A549 (cell line): ENCODE measurements at regions not wholly inside any gene's neighbourhood (a gene's known extent, or its start where the extent isn't known, plus 50 kb on each side); places are given as distances from the start of the nearest gene placed in this dataset.

ENCODE experiments used
- ATAC-seq, 2 experiments: fragments of 200-7000 bp in 1 of 2; fragments of >200 bp in 1 of 2; cut with Nextera tagmentation in 1 of 2; cut with Tn5 transposase in 1 of 2; 3 replicates each; pipeline versions ENCODE4 v1.8.0 to v1.9.1; 2018 to 2020; ENCODE audit warnings: mild to moderate bottlenecking in 1 of 2, moderate library complexity in 1 of 2
- CTCF ChIA-PET: fragments of 300-600 bp; sonication (Branson Sonifier 250); formaldehyde crosslinking; extraction: SDS; loops from one replicate; lab custom pipeline; 2021; ENCODE audit warnings: antibody characterized with exemption, inconsistent platforms; lab: Yijun Ruan, JAX
- POLR2A ChIA-PET: fragments of 350-600 bp; formaldehyde crosslinking; extraction: SDS; loops from one replicate; lab custom pipeline; 2021; ENCODE audit warnings: antibody characterized with exemption, inconsistent platforms; lab: Yijun Ruan, JAX
- DNase-seq, 2 experiments: peaks; one replicate each; pipeline versions ENCODE4 v3.0.0 to v3.0.0-alpha.2; 2011 to 2016; ENCODE audit warnings: low read depth in 1 of 2, low spot score in 1 of 2
- FAIRE-seq: peaks from 2 replicates; lab custom pipeline; 2011; peaks lifted over from hg19 to GRCh38; lab: Jason Lieb, UNC
- H3K27ac ChIP-seq, 2 experiments: fragments of >200 bp; sonication (Bioruptor Twin); formaldehyde crosslinking; 3 replicates each; pipeline ENCODE4 v1.5.1; 2016 to 2017
- H3K4me1 ChIP-seq: fragments of >200 bp; sonication (Bioruptor Twin); formaldehyde crosslinking; 3 replicates; pipeline ENCODE4 v1.6.1; 2016
- H3K4me2 ChIP-seq: fragments of >200 bp; sonication (Bioruptor Twin); formaldehyde crosslinking; 3 replicates; pipeline ENCODE4 v1.6.1; 2016
- H3K4me3 ChIP-seq: fragments of >200 bp; sonication (Bioruptor Twin); formaldehyde crosslinking; 3 replicates; pipeline ENCODE4 v1.5.1; 2016
- H3K9me3 ChIP-seq: fragments of >200 bp; sonication (Bioruptor Twin); formaldehyde crosslinking; 3 replicates; pipeline ENCODE4 v1.6.1; 2016
- CBX2 ChIP-seq: fragments of 200-600 bp; sonication (generic); IDR thresholded peaks from 2 replicates; pipeline ENCODE4 v1.6.1; 2016; ENCODE audit warnings: low read depth, mild to moderate bottlenecking, borderline replicate concordance
- EP300 ChIP-seq, 2 experiments: fragments of >200 bp; sonication (Bioruptor Twin); formaldehyde crosslinking; IDR thresholded peaks; 2 replicates in 1 of 2; 3 replicates in 1 of 2; pipeline ENCODE4 v1.6.1; 2016 to 2017
- ESRRA ChIP-seq: fragments of 150-350 bp; IDR thresholded peaks from 2 replicates; pipeline ENCODE4 v1.6.1; 2014; ENCODE audit warnings: mild to moderate bottlenecking, low read length, borderline replicate concordance
- FOXS1 ChIP-seq: fragments of 250-450 bp; sonication (Bioruptor Pico); IDR thresholded peaks from 2 replicates; pipeline ENCODE4 v1.5.0; 2020; ENCODE audit warnings: mild to moderate bottlenecking, moderate library complexity
- HEYL ChIP-seq: fragments of 250-450 bp; sonication (Bioruptor Pico); IDR thresholded peaks from 2 replicates; pipeline ENCODE4 v1.8.0; 2021; ENCODE audit warnings: mild to moderate bottlenecking, moderate library complexity
- HOXA7 ChIP-seq: fragments of 250-450 bp; sonication (Bioruptor Pico); IDR thresholded peaks from 2 replicates; pipeline ENCODE4 v1.5.0; 2020; ENCODE audit warnings: mild to moderate bottlenecking, moderate library complexity
- HOXB13 ChIP-seq: fragments of 250-450 bp; sonication (Bioruptor Pico); IDR thresholded peaks from 2 replicates; pipeline ENCODE4 v1.5.0; 2020; ENCODE audit warnings: low read depth, mild to moderate bottlenecking, moderate library complexity
- JUN ChIP-seq, 2 experiments: fragments of >200 bp; sonication (Bioruptor Twin); formaldehyde crosslinking; IDR thresholded peaks; 2 replicates in 1 of 2; 3 replicates in 1 of 2; pipeline ENCODE4 v1.6.1; 2016 to 2017
- JUNB ChIP-seq: fragments of >200 bp; sonication (Bioruptor Twin); formaldehyde crosslinking; IDR thresholded peaks from 2 replicates; pipeline ENCODE4 v1.6.1; 2016
- MAFK ChIP-seq: fragments of 450-650 bp; IDR thresholded peaks from 2 replicates; pipeline ENCODE4 v1.6.1; 2014; ENCODE audit not compliant: partially characterized antibody
- MYC ChIP-seq: IDR thresholded peaks from 2 replicates; pipeline ENCODE4 v1.6.1; 2012; ENCODE audit warnings: mild to moderate bottlenecking, inconsistent platforms, low read length, improper control_type of control experiment, borderline replicate concordance
- NPAS2 ChIP-seq: fragments of 250-450 bp; sonication (Bioruptor Pico); IDR thresholded peaks from 2 replicates; pipeline ENCODE4 v1.8.0; 2022; ENCODE audit warnings: mild to moderate bottlenecking, moderate library complexity, borderline replicate concordance
- RAD21 ChIP-seq, 2 experiments: fragments of >200 bp in 1 of 2; sonication (Bioruptor Twin) in 1 of 2; formaldehyde crosslinking in 1 of 2; IDR thresholded peaks in 1 of 2; conservative IDR thresholded peaks in 1 of 2; 2 replicates in 1 of 2; 3 replicates in 1 of 2; pipeline ENCODE4 v1.6.1; 2012 to 2018; ENCODE audit warnings: inconsistent platforms in 1 of 2
- RARB ChIP-seq: fragments of 250-450 bp; sonication (Bioruptor Pico); IDR thresholded peaks from 2 replicates; pipeline ENCODE4 v1.8.0; 2021; ENCODE audit warnings: mild to moderate bottlenecking, moderate library complexity
- RCOR1 ChIP-seq: fragments of 150-350 bp; IDR thresholded peaks from 2 replicates; pipeline ENCODE4 v1.6.1; 2014; ENCODE audit warnings: antibody characterized with exemption, low read length, low read depth
- SMC3 ChIP-seq: fragments of >200 bp; sonication (Bioruptor Twin); formaldehyde crosslinking; IDR thresholded peaks from 3 replicates; pipeline ENCODE4 v1.6.1; 2018; ENCODE audit warnings: inconsistent platforms
- WGBS: methylation state at CpG from one replicate; pipeline ENCODE4 v1.1.6; 2017; ENCODE audit errors: missing lambda C conversion rate; 5-methylcytosine and 5-hydroxymethylcytosine counted together
- TF ChIP-seq, protein P1 (sequence below): fragments of 450-650 bp; IDR thresholded peaks from 2 replicates; pipeline ENCODE4 v1.6.1; 2014; ENCODE audit warnings: antibody characterized with exemption
- TF ChIP-seq, protein P2 (sequence below): IDR thresholded peaks from 2 replicates; pipeline ENCODE4 v1.6.1; 2012
- TF ChIP-seq, protein P3 (sequence below): fragments of 150-350 bp; IDR thresholded peaks from 2 replicates; pipeline ENCODE4 v1.6.1; 2014; ENCODE audit warnings: low read depth, mild to moderate bottlenecking, low read length
- TF ChIP-seq, protein P4 (sequence below): fragments of 200-600 bp; sonication (generic); IDR thresholded peaks from 2 replicates; pipeline ENCODE4 v1.6.1; 2016; ENCODE audit warnings: antibody characterized with exemption, mild to moderate bottlenecking, moderate library complexity

DNA sequence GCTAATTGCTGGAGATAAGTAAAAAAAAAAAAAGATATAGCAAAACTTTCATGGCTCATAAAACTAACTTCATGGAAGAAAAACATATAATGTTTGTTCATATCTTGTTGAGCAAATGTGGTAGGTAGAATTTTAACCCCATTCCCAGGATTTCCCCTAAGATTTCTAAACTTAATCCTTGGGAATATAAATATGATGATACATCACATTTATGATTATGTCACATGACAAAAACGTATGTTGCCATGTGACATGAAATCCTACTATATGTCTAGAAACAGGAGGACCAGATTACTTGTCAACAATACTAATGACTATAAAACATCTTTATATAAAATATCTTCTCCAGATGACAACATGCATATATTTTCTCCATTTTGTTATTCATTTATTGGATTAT is 679.0 kb upstream of the LRRC4C start:
- H3K27ac ChIP-seq, result no peak overlapping the region
- TF ChIP-seq HEYL (CRISPR knock-in tag) (no peak), MAFK (peak; percentile 52)
- TF ChIP-seq, protein P1, sequence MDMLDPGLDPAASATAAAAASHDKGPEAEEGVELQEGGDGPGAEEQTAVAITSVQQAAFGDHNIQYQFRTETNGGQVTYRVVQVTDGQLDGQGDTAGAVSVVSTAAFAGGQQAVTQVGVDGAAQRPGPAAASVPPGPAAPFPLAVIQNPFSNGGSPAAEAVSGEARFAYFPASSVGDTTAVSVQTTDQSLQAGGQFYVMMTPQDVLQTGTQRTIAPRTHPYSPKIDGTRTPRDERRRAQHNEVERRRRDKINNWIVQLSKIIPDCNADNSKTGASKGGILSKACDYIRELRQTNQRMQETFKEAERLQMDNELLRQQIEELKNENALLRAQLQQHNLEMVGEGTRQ, result 0 out of 2 replicates have a peak, but pooled peaks have one; percentile 33
- no peak overlapping the region for H3K4me2 ChIP-seq
- ATAC-seq (no peak), FAIRE-seq (no peak), DNase-seq (no peak)
- H3K4me3 ChIP-seq, result no peak overlapping the region
- WGBS, result 0% methylated on average over 1 of the region's 1 CpG
- no peaks in the 10 kb centered on the region for H3K9me3 ChIP-seq
- no peaks in the 10 kb centered on the region for H3K4me1 ChIP-seq
- CTCF ChIA-PET, result no interaction called here
- POLR2A ChIA-PET, result no interaction called here

DNA sequence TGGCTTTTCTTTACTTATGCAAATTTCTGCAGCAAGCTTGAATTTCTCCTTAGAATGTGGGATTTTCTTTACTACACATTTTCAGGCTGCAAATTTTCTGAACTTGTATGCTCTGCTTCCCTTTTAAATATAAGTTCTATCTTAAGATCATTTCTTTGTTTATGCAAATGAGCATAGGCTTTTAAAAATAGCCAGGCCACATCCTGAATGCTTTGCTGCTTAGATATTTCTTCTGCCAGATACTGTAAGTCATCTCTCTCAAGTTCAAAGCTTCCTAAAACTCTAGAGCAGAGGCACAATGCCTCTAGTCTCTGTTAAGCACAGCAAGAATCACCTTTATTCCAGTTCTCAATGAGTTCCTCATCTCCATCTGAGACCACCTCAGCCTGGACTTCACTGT is 685.9 kb upstream of the LRRC4C start:
- H3K4me3 ChIP-seq, result no peak overlapping the region
- no peak for TF ChIP-seq ESRRA
- no peak for TF ChIP-seq JUNB
- TF ChIP-seq, protein P2, sequence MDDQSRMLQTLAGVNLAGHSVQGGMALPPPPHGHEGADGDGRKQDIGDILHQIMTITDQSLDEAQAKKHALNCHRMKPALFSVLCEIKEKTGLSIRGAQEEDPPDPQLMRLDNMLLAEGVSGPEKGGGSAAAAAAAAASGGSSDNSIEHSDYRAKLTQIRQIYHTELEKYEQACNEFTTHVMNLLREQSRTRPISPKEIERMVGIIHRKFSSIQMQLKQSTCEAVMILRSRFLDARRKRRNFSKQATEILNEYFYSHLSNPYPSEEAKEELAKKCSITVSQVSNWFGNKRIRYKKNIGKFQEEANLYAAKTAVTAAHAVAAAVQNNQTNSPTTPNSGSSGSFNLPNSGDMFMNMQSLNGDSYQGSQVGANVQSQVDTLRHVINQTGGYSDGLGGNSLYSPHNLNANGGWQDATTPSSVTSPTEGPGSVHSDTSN, result no peak
- TF ChIP-seq HEYL (CRISPR knock-in tag), result no peak
- TF ChIP-seq RARB (CRISPR knock-in tag), result no peak
- TF ChIP-seq CBX2, result no peak
- no peak for TF ChIP-seq EP300 (IDR thresholded peaks at IDR 0.05)
- TF ChIP-seq, all 56 proteins: peak for 0
- no peak overlapping the region for H3K4me2 ChIP-seq
- ATAC-seq (no peak), FAIRE-seq (no peak), DNase-seq (no peak)
- no peaks in the 10 kb centered on the region for H3K4me1 ChIP-seq
- CTCF ChIA-PET, result no interaction called here
- H3K27ac ChIP-seq, result no peak overlapping the region
- no peaks in the 10 kb centered on the region; the same call in 1 of the 3 replicates for H3K9me3 ChIP-seq
- POLR2A ChIA-PET, result no interaction called here

DNA sequence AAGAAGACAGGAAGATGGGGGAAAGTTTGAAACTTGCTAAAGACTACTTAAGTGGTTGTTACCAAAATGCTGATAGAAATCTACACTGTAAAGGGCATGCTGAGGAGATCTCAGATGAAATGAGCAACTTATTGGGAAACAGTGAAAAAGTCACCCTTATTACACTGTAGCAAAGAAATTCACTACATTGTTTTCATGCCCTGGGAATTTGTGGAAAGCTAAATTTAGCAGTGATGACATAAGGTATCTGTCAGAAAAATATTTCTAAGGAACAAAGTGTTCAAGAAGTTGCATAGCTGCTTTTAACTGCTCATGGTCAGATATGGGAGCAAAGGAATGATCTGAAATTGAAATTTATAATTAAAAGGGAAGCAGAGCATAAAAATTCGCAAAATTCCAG is 702.4 kb upstream of the LRRC4C start:
- no peak overlapping the region for H3K27ac ChIP-seq
- WGBS, result 3% methylated on average over 1 of the region's 1 CpG
- H3K4me1 ChIP-seq, result no peaks in the 10 kb centered on the region
- H3K4me2 ChIP-seq, result no peak overlapping the region
- FAIRE-seq (no peak), DNase-seq (no peak), ATAC-seq (no peak)
- H3K9me3 ChIP-seq, result no peaks in the 10 kb centered on the region; the same call in 2 of the 3 replicates
- POLR2A ChIA-PET, result no interaction called here
- TF ChIP-seq, protein P1, result no peak
- TF ChIP-seq HOXA7 (CRISPR knock-in tag), result no peak
- TF ChIP-seq FOXS1 (CRISPR knock-in tag), result no peak
- TF ChIP-seq, protein P3, sequence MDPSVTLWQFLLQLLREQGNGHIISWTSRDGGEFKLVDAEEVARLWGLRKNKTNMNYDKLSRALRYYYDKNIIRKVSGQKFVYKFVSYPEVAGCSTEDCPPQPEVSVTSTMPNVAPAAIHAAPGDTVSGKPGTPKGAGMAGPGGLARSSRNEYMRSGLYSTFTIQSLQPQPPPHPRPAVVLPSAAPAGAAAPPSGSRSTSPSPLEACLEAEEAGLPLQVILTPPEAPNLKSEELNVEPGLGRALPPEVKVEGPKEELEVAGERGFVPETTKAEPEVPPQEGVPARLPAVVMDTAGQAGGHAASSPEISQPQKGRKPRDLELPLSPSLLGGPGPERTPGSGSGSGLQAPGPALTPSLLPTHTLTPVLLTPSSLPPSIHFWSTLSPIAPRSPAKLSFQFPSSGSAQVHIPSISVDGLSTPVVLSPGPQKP, result no peak
- no peak for TF ChIP-seq RAD21 (conservative IDR thresholded peaks at IDR 0.05 in 1 of 2, IDR thresholded peaks at IDR 0.05 in 1 of 2)
- no peak for TF ChIP-seq MYC
- no peak for TF ChIP-seq JUNB
- no peak for TF ChIP-seq NPAS2 (CRISPR knock-in tag)
- no peak for TF ChIP-seq JUN (IDR thresholded peaks at IDR 0.05)
- no peak for TF ChIP-seq HEYL (CRISPR knock-in tag)
- no peak for TF ChIP-seq EP300 (IDR thresholded peaks at IDR 0.05)
- TF ChIP-seq RCOR1, result no peak
- no peak for TF ChIP-seq HOXB13 (CRISPR knock-in tag)
- TF ChIP-seq SMC3, result no peak
- TF ChIP-seq, protein P4, sequence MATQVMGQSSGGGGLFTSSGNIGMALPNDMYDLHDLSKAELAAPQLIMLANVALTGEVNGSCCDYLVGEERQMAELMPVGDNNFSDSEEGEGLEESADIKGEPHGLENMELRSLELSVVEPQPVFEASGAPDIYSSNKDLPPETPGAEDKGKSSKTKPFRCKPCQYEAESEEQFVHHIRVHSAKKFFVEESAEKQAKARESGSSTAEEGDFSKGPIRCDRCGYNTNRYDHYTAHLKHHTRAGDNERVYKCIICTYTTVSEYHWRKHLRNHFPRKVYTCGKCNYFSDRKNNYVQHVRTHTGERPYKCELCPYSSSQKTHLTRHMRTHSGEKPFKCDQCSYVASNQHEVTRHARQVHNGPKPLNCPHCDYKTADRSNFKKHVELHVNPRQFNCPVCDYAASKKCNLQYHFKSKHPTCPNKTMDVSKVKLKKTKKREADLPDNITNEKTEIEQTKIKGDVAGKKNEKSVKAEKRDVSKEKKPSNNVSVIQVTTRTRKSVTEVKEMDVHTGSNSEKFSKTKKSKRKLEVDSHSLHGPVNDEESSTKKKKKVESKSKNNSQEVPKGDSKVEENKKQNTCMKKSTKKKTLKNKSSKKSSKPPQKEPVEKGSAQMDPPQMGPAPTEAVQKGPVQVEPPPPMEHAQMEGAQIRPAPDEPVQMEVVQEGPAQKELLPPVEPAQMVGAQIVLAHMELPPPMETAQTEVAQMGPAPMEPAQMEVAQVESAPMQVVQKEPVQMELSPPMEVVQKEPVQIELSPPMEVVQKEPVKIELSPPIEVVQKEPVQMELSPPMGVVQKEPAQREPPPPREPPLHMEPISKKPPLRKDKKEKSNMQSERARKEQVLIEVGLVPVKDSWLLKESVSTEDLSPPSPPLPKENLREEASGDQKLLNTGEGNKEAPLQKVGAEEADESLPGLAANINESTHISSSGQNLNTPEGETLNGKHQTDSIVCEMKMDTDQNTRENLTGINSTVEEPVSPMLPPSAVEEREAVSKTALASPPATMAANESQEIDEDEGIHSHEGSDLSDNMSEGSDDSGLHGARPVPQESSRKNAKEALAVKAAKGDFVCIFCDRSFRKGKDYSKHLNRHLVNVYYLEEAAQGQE, result no peak
- no peak overlapping the region for H3K4me3 ChIP-seq
- CTCF ChIA-PET, result interaction anchor here (1.1 kb wide), 1 partner anchor 9 kb away, joined by 3 read pairs; no protein-coding TSS in a partner anchor
